ENCODE measurements at regions not wholly inside any gene's neighbourhood (a gene's known extent, or its start where the extent isn't known, plus 50 kb on each side); places are given as distances from the start of the nearest gene placed in this dataset.

GRCh38 chr10:128722947-128723346 lies 596.7 kb upstream of the MKI67 start:
- dilution Hi-C loops (cut with MboI; ENCODE audit: extremely low pct_ligation_motif_present, low sequenced_read_pairs): no loop called here
- Histone ChIP-seq H3K9ac (replicated peaks; ENCODE audit: extremely low read depth, insufficient read depth, low read length) (no peak overlapping the region), H3K27ac (ENCODE audit: insufficient read depth, low read depth, low read length) (no peak overlapping the region), H3K4me1 (ENCODE audit: control insufficient read depth, extremely low read depth, insufficient read depth, low read length) (no peaks in the 10 kb centered on the region), H3K4me2 (ENCODE audit: insufficient read depth, low read length) (no peak overlapping the region), H3K36me3 (ENCODE audit: control insufficient read depth in 2 of 2, extremely low read depth in 1 of 2, insufficient read depth in 2 of 2, low read length in 2 of 2) (no peaks in the 10 kb centered on the region), H3K79me2 (ENCODE audit: control insufficient read depth, insufficient read depth, low read length) (no peaks in the 10 kb centered on the region), H3K9me1 (replicated peaks; ENCODE audit: control insufficient read depth, extremely low read depth, insufficient read depth, low read length) (no peaks in the 10 kb centered on the region), H3K27me3 (ENCODE audit: control insufficient read depth in 2 of 2, insufficient read depth in 2 of 2, low read length in 2 of 2) (no peaks in the 10 kb centered on the region), H4K20me1 (replicated peaks; ENCODE audit: control insufficient read depth, extremely low read depth, insufficient read depth, low read length) (no peaks in the 10 kb centered on the region), H2AFZ (ENCODE audit: low read depth, low read length) (no peak overlapping the region), H3K4me3 (replicated peaks in 1 of 3; ENCODE audit: insufficient read depth in 1 of 3, low read depth in 1 of 3, low read length in 3 of 3) (no peak overlapping the region), H3K9me3 (replicated peaks; ENCODE audit: control insufficient read depth, insufficient read depth, low read length) (peaks cover 3% of the 10 kb centered on the region)
- DNase-seq (ENCODE audit: low read depth, low spot score) (no peak), FAIRE-seq (no peak)
- BruUV-seq (replicated peaks): no TSS peak
- intact Hi-C loops (cut with micrococcal nuclease): no loop called here
- POLR2A ChIA-PET: no interaction called here
- CTCF ChIA-PET: no interaction called here
- TF ChIP-seq EZH2 (IDR thresholded peaks at IDR 0.05; ENCODE audit: borderline replicate concordance, low read depth, low read length, severe bottlenecking) (no peak), MYC (IDR thresholded peaks at IDR 0.05; ENCODE audit: low read depth, low read length) (no peak), MAX (IDR thresholded peaks at IDR 0.05; ENCODE audit: insufficient read depth, insufficient read length) (no peak)

GRCh38 chr10:128723631-128724205 lies 597.5 kb upstream of the MKI67 start:
- BruUV-seq (replicated peaks): no TSS peak
- Histone ChIP-seq H3K9me3 (replicated peaks; ENCODE audit: control insufficient read depth, insufficient read depth, low read length) (peaks cover 3% of the 10 kb centered on the region), H3K27me3 (ENCODE audit: control insufficient read depth in 2 of 2, insufficient read depth in 2 of 2, low read length in 2 of 2) (no peaks in the 10 kb centered on the region), H3K4me3 (replicated peaks in 1 of 3; ENCODE audit: insufficient read depth in 1 of 3, low read depth in 1 of 3, low read length in 3 of 3) (no peak overlapping the region), H3K36me3 (ENCODE audit: control insufficient read depth in 2 of 2, extremely low read depth in 1 of 2, insufficient read depth in 2 of 2, low read length in 2 of 2) (no peaks in the 10 kb centered on the region), H3K4me1 (ENCODE audit: control insufficient read depth, extremely low read depth, insufficient read depth, low read length) (no peaks in the 10 kb centered on the region), H3K27ac (ENCODE audit: insufficient read depth, low read depth, low read length) (no peak overlapping the region), H3K4me2 (ENCODE audit: insufficient read depth, low read length) (no peak overlapping the region), H3K9ac (replicated peaks; ENCODE audit: extremely low read depth, insufficient read depth, low read length) (no peak overlapping the region), H4K20me1 (replicated peaks; ENCODE audit: control insufficient read depth, extremely low read depth, insufficient read depth, low read length) (no peaks in the 10 kb centered on the region), H3K79me2 (ENCODE audit: control insufficient read depth, insufficient read depth, low read length) (no peaks in the 10 kb centered on the region), H3K9me1 (replicated peaks; ENCODE audit: control insufficient read depth, extremely low read depth, insufficient read depth, low read length) (no peaks in the 10 kb centered on the region), H2AFZ (ENCODE audit: low read depth, low read length) (no peak overlapping the region)
- intact Hi-C loops (cut with micrococcal nuclease) (no loop called here), dilution Hi-C loops (cut with MboI; ENCODE audit: extremely low pct_ligation_motif_present, low sequenced_read_pairs) (no loop called here)
- no peak for DNase-seq (ENCODE audit: low read depth, low spot score)
- POLR2A ChIA-PET: no interaction called here
- TF ChIP-seq CTCF (IDR thresholded peaks at IDR 0.05; ENCODE audit: extremely low read depth in 1 of 2, insufficient read depth in 1 of 2, low read depth in 1 of 2, low read length in 2 of 2): no peak
- no peak for TF ChIP-seq FOS (IDR thresholded peaks at IDR 0.05; ENCODE audit: borderline replicate concordance, insufficient read depth, low read length)
- TF ChIP-seq JUN (IDR thresholded peaks at IDR 0.05; ENCODE audit: borderline replicate concordance, insufficient read depth, insufficient read length, low read depth): no peak
- TF ChIP-seq EZH2 (IDR thresholded peaks at IDR 0.05; ENCODE audit: borderline replicate concordance, low read depth, low read length, severe bottlenecking): no peak
- no peak for TF ChIP-seq POLR2AphosphoS5 (IDR thresholded peaks at IDR 0.05; ENCODE audit: insufficient read depth, low read depth, low read length)
- TF ChIP-seq MYC (IDR thresholded peaks at IDR 0.05; ENCODE audit: low read depth, low read length): no peak
- TF ChIP-seq MAX (IDR thresholded peaks at IDR 0.05; ENCODE audit: insufficient read depth, insufficient read length): no peak
- no peak for TF ChIP-seq POLR2A (IDR thresholded peaks at IDR 0.05; ENCODE audit: low read depth, low read length)
- no peak for FAIRE-seq
- CTCF ChIA-PET: no interaction called here
